CD14-positive monocyte (primary cell): ENCODE measurements at regions not wholly inside any gene's neighbourhood (a gene's known extent, or its start where the extent isn't known, plus 50 kb on each side); places are given as distances from the start of the nearest gene placed in this dataset.

Experiments used
- DNase-seq, 3 donors: peaks; one replicate each; pipeline ENCODE4 v3.0.0-alpha.2; 2011 to 2022
- H2AFZ ChIP-seq: 2 replicates; pipeline ENCODE4 v1.6.0; 2012; ENCODE audit warnings: mild to moderate bottlenecking, low read depth, low read length, inconsistent platforms; ENCODE audit not compliant: insufficient read depth, poor library complexity, severe bottlenecking
- H3K27ac ChIP-seq, 2 donors: 1 replicate in 1 of 2; 2 replicates in 1 of 2; pipeline ENCODE4 v1.5.1; 2012 to 2013; ENCODE audit warnings: low read length in 2 of 2, control low read depth in 1 of 2, inconsistent platforms in 1 of 2, low read depth in 1 of 2, mild to moderate bottlenecking in 1 of 2
- H3K27me3 ChIP-seq, 2 donors: one replicate each; pipeline versions ENCODE4 v1.6.0 to v1.6.1; 2011 to 2013; ENCODE audit warnings: low read length in 2 of 2; ENCODE audit not compliant: control insufficient read depth in 2 of 2, insufficient read depth in 2 of 2
- H3K36me3 ChIP-seq, 2 donors: replicated peaks in 1 of 2; 1 replicate in 1 of 2; 2 replicates in 1 of 2; pipeline versions ENCODE4 v1.5.1 to v1.6.1; 2012 to 2013; ENCODE audit warnings: low read length in 2 of 2, control low read depth in 1 of 2, inconsistent platforms in 1 of 2, mild to moderate bottlenecking in 1 of 2; ENCODE audit not compliant: insufficient read depth in 2 of 2, control insufficient read depth in 1 of 2
- H3K4me1 ChIP-seq, 2 donors: 1 replicate in 1 of 2; 2 replicates in 1 of 2; pipeline versions ENCODE4 v1.5.1 to v1.6.1; 2012 to 2013; ENCODE audit warnings: low read length in 2 of 2, control low read depth in 1 of 2, inconsistent platforms in 1 of 2, mild to moderate bottlenecking in 1 of 2, moderate library complexity in 1 of 2; ENCODE audit not compliant: insufficient read depth in 2 of 2, control insufficient read depth in 1 of 2
- H3K4me2 ChIP-seq: replicated peaks from 2 replicates; pipeline ENCODE3; 2012; ENCODE audit warnings: low read length, moderate library complexity, mild to moderate bottlenecking; ENCODE audit not compliant: poor library complexity, severe bottlenecking; ENCODE audit errors: extremely low read depth
- H3K4me3 ChIP-seq, 3 experiments: fragments of 200-600 bp in 1 of 3; sonication (generic) in 1 of 3; replicated peaks in 1 of 3; 1 replicate in 2 of 3; 2 replicates in 1 of 3; pipeline ENCODE4 v1.5.1; 2011 to 2013; ENCODE audit warnings: low read length in 3 of 3, mild to moderate bottlenecking in 3 of 3, control low read depth in 2 of 3, low read depth in 2 of 3, inconsistent platforms in 1 of 3, moderate library complexity in 1 of 3
- H3K79me2 ChIP-seq: 2 replicates; pipeline ENCODE4 v1.6.0; 2012; ENCODE audit warnings: mild to moderate bottlenecking, control low read depth, inconsistent platforms, low read length, moderate library complexity; ENCODE audit not compliant: insufficient read depth
- H3K9ac ChIP-seq: 2 replicates; pipeline ENCODE4 v1.6.0; 2017; ENCODE audit warnings: low read length, mild to moderate bottlenecking; ENCODE audit not compliant: insufficient read depth, poor library complexity, severe bottlenecking
- H3K9me3 ChIP-seq, 2 donors: replicated peaks in 1 of 2; 1 replicate in 1 of 2; 2 replicates in 1 of 2; pipeline versions ENCODE4 v1.5.1 to v1.6.1; 2012 to 2013; ENCODE audit warnings: low read length in 2 of 2, control low read depth in 1 of 2; ENCODE audit not compliant: control insufficient read depth in 1 of 2, insufficient read depth in 1 of 2
- H4K20me1 ChIP-seq: 2 replicates; pipeline ENCODE4 v1.6.0; 2012; ENCODE audit warnings: mild to moderate bottlenecking, low read length, control low read depth, moderate library complexity; ENCODE audit not compliant: insufficient read depth
- H3K27ac Mint-ChIP-seq, 7 donors: one replicate each; pipeline ENCODE4 v1.8.0; 2020; ENCODE audit warnings: mild to moderate bottlenecking in 7 of 7, mixed read lengths in 7 of 7, moderate library complexity in 6 of 7, inconsistent platforms in 2 of 7
- H3K27me3 Mint-ChIP-seq, 3 donors: one replicate each; pipeline ENCODE4 v1.8.0; 2021 to 2022; ENCODE audit warnings: low read depth in 3 of 3, mild to moderate bottlenecking in 3 of 3, mixed read lengths in 3 of 3, moderate library complexity in 3 of 3, inconsistent platforms in 1 of 3
- H3K36me3 Mint-ChIP-seq, 2 donors: one replicate each; pipeline ENCODE4 v1.8.0; 2020; ENCODE audit warnings: mixed read lengths in 2 of 2, inconsistent platforms in 1 of 2, mild to moderate bottlenecking in 1 of 2
- H3K4me1 Mint-ChIP-seq: one replicate; pipeline ENCODE4 v1.8.0; 2020; ENCODE audit warnings: mild to moderate bottlenecking, mixed read lengths
- H3K4me3 Mint-ChIP-seq, 2 donors: one replicate each; pipeline ENCODE4 v1.8.0; 2020; ENCODE audit warnings: mild to moderate bottlenecking in 2 of 2, mixed read lengths in 2 of 2, moderate library complexity in 1 of 2
- H3K9me3 Mint-ChIP-seq, 7 donors: one replicate each; pipeline ENCODE4 v1.8.0; 2020 to 2022; ENCODE audit warnings: mixed read lengths in 7 of 7, mild to moderate bottlenecking in 6 of 7, moderate library complexity in 6 of 7, inconsistent platforms in 2 of 7
- CTCF ChIP-seq: fragments of 200-600 bp; IDR thresholded peaks from one replicate; pipeline ENCODE4 v1.8.0; 2022; ENCODE audit warnings: antibody characterized with exemption, mild to moderate bottlenecking
- WGBS: methylation state at CpG from one replicate; pipeline ENCODE4 v1.1.5; 2013; ENCODE audit warnings: missing lambda C conversion rate; ENCODE audit not compliant: insufficient coverage; 5-methylcytosine and 5-hydroxymethylcytosine counted together
- intact Hi-C, 2 donors: fragments of 100-400 bp; cut with micrococcal nuclease; formaldehyde crosslinking; loops; one replicate each; pipeline versions ENCODE4 v1.15.0 to v1.15.1; 2023

DNA sequence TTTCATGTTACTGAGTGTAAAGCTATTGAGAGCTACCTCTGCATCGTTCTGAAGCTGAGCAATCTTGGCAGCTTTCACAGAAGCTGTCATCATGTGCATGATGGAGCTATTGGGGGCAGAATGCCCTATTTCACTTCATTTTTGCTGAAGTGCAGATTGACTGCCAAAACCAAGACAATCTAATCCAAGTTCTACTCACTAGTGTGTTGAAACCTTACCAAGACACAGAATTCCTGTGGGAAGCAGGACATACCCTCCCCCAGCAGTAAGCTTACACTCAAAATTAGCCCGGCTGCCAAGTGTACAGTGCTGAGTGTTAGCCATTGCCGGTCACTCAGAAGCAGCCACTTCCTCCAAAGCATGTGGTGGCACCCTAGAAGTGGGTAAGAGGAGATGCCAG is 177.3 kb upstream of the TENT5A start:
- no peak overlapping the region for H2AFZ ChIP-seq
- H3K36me3 ChIP-seq: no peaks in the 10 kb centered on the region
- no peak overlapping the region for H3K27ac Mint-ChIP-seq
- H3K27me3 Mint-ChIP-seq: peaks cover 0 to 2% (median 0%) of the 10 kb centered on the region in 3 donors
- no peak for DNase-seq
- H3K4me2 ChIP-seq: no peak overlapping the region
- H4K20me1 ChIP-seq: no peaks in the 10 kb centered on the region
- no peak overlapping the region for H3K27ac ChIP-seq
- no peaks in the 10 kb centered on the region for H3K9me3 ChIP-seq
- no peaks in the 10 kb centered on the region for H3K4me1 Mint-ChIP-seq
- no peak overlapping the region for H3K4me3 ChIP-seq
- no peaks in the 10 kb centered on the region for H3K36me3 Mint-ChIP-seq
- intact Hi-C loops: no loop called here
- TF ChIP-seq CTCF: no peak
- H3K9ac ChIP-seq: no peak overlapping the region
- H3K4me1 ChIP-seq: no peaks in the 10 kb centered on the region
- peaks cover 0 to 9% (median 3%) of the 10 kb centered on the region in 7 donors for H3K9me3 Mint-ChIP-seq
- WGBS: 100% methylated on average over 1 of the region's 3 CpGs
- H3K79me2 ChIP-seq: no peaks in the 10 kb centered on the region
- H3K27me3 ChIP-seq: no peaks in the 10 kb centered on the region
- H3K4me3 Mint-ChIP-seq: no peak overlapping the region

DNA sequence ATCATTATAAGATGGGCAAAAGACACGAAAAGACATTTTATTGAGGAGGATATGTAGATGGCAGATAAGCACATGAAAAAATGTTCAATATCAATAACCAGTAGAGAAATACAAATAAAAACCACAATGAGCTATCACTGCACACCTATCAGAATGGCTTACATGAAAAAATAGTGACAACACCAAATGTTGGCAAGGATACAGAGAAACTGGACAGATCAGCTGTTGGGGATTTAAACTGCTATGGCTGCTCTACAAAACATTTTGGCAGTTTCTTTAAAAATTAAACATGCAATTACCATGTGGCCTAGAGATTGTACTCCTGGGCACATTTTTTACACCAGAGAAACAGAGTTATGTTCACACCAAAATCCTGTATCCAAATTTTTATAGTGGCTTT is 172.7 kb upstream of the TENT5A start:
- Histone ChIP-seq H3K36me3 (no peaks in the 10 kb centered on the region), H3K27me3 (no peaks in the 10 kb centered on the region), H3K4me2 (no peak overlapping the region), H3K79me2 (no peaks in the 10 kb centered on the region), H4K20me1 (no peaks in the 10 kb centered on the region), H3K9me3 (no peaks in the 10 kb centered on the region), H3K27ac (no peak overlapping the region), H3K4me3 (no peak overlapping the region), H3K4me1 (no peaks in the 10 kb centered on the region), H2AFZ (no peak overlapping the region), H3K9ac (no peak overlapping the region)
- H3K4me1 Mint-ChIP-seq: no peaks in the 10 kb centered on the region
- peaks cover 0 to 2% (median 0%) of the 10 kb centered on the region in 3 donors for H3K27me3 Mint-ChIP-seq
- no peak for DNase-seq
- H3K36me3 Mint-ChIP-seq: no peaks in the 10 kb centered on the region
- WGBS: no CpG with 5 or more reads among the region's 1 CpG
- H3K9me3 Mint-ChIP-seq: peaks cover 2 to 20% (median 4%) of the 10 kb centered on the region in 7 donors
- no peak for TF ChIP-seq CTCF
- H3K27ac Mint-ChIP-seq: no peak overlapping the region
- no peak overlapping the region for H3K4me3 Mint-ChIP-seq
- intact Hi-C loops: no loop called here
